Caco-2 (cell line): ENCODE measurements at regions not wholly inside any gene's neighbourhood (a gene's known extent, or its start where the extent isn't known, plus 50 kb on each side); places are given as distances from the start of the nearest gene placed in this dataset.
"Not testable (repeated sequence)": the region's sequence is repeated elsewhere in the genome, so short reads cannot be mapped to it uniquely, and the experiment has no call there.

Experiments
- BruUV-seq: library from RNA; stranded (reverse); fragments of 400-500 nt; replicated peaks from 2 replicates; lab custom pipeline; 2021; lab: Mats Ljungman, UMichigan
- CTCF ChIA-PET: fragments of 300-600 bp; sonication (Branson Sonifier 250); formaldehyde crosslinking; loops from one replicate; lab custom pipeline; 2022; ENCODE audit warnings: antibody characterized with exemption; lab: Charles Lee
- POLR2A ChIA-PET: fragments of 300-600 bp; sonication (Branson Sonifier 250); formaldehyde crosslinking; loops from one replicate; lab custom pipeline; 2022; ENCODE audit warnings: antibody characterized with exemption; lab: Charles Lee
- DNase-seq, 2 experiments: peaks; one replicate each; pipeline versions ENCODE4 v3.0.0 to v3.0.0-alpha.2; 2020 to 2022
- H3K27me3 ChIP-seq: replicated peaks from 2 replicates; pipeline ENCODE4 v1.6.0; 2011; ENCODE audit warnings: low read length; ENCODE audit not compliant: control insufficient read depth, insufficient read depth
- H3K36me3 ChIP-seq: 2 replicates; pipeline ENCODE4 v1.5.1; 2011; ENCODE audit warnings: low read length; ENCODE audit not compliant: control insufficient read depth, insufficient read depth
- H3K4me1 ChIP-seq: fragments of 250-450 bp; sonication (Bioruptor Pico); 2 replicates; pipeline ENCODE4 v1.5.1; 2020; ENCODE audit warnings: mild to moderate bottlenecking
- H3K4me3 ChIP-seq: 2 replicates; pipeline ENCODE4 v1.5.1; 2011; ENCODE audit warnings: low read depth, mild to moderate bottlenecking, control low read depth, low read length
- H3K9me3 ChIP-seq: fragments of 250-450 bp; sonication (Bioruptor Pico); 2 replicates; pipeline ENCODE4 v1.5.1; 2020; ENCODE audit warnings: mild to moderate bottlenecking, moderate library complexity
- H3K27ac Mint-ChIP-seq: one replicate; pipeline ENCODE4 v1.8.0; 2022; ENCODE audit warnings: mixed read lengths; ENCODE audit not compliant: unreplicated experiment
- H3K27me3 Mint-ChIP-seq: one replicate; pipeline ENCODE4 v1.8.0; 2022; ENCODE audit warnings: mixed read lengths; ENCODE audit not compliant: insufficient read depth, unreplicated experiment
- H3K36me3 Mint-ChIP-seq: one replicate; pipeline ENCODE4 v1.8.0; 2022; ENCODE audit warnings: mild to moderate bottlenecking, mixed read lengths; ENCODE audit not compliant: insufficient read depth, unreplicated experiment
- H3K4me1 Mint-ChIP-seq: one replicate; pipeline ENCODE4 v1.8.0; 2022; ENCODE audit warnings: low read depth, mixed read lengths; ENCODE audit not compliant: unreplicated experiment
- H3K4me3 Mint-ChIP-seq: one replicate; pipeline ENCODE4 v1.8.0; 2022; ENCODE audit warnings: mild to moderate bottlenecking, moderate library complexity, mixed read lengths; ENCODE audit not compliant: unreplicated experiment
- H3K9me3 Mint-ChIP-seq: one replicate; pipeline ENCODE4 v1.8.0; 2022; ENCODE audit warnings: mixed read lengths; ENCODE audit not compliant: unreplicated experiment
- CTCF ChIP-seq, 2 experiments: fragments of 200-600 bp in 1 of 2; IDR thresholded peaks; 1 replicate in 1 of 2; 2 replicates in 1 of 2; pipeline versions ENCODE4 v1.5.1 to v1.8.0; 2011 to 2022; ENCODE audit warnings: antibody characterized with exemption in 1 of 2, control low read depth in 1 of 2, inconsistent platforms in 1 of 2, low read depth in 1 of 2, low read length in 1 of 2, mild to moderate bottlenecking in 1 of 2, moderate library complexity in 1 of 2; ENCODE audit not compliant: insufficient read depth in 1 of 2, severe bottlenecking in 1 of 2, unreplicated experiment in 1 of 2
- intact Hi-C: fragments of 100-400 bp; cut with micrococcal nuclease; formaldehyde crosslinking; loops from one replicate; pipeline ENCODE4 v1.10.0; 2022; ENCODE audit not compliant: unreplicated experiment

- DNase-seq = no peak
- POLR2A ChIA-PET = no interaction called here
Observed at GRCh38 chr12:61282790-61283575, 977.2 kb upstream of the USP15 start.

GRCh38 chr12:61290473-61290872 is 969.7 kb upstream of the USP15 start:
- BruUV-seq = no TSS peak
- H3K4me1 Mint-ChIP-seq = no peaks in the 10 kb centered on the region
- CTCF ChIA-PET = no interaction called here
- H3K9me3 Mint-ChIP-seq = peaks cover 31% of the 10 kb centered on the region
- H3K36me3 Mint-ChIP-seq = no peaks in the 10 kb centered on the region
- no peak overlapping the region for H3K4me3 ChIP-seq
- intact Hi-C loops = no loop called here
- no peak overlapping the region for H3K4me3 Mint-ChIP-seq
- no peak overlapping the region for H3K27ac Mint-ChIP-seq
- POLR2A ChIA-PET = no interaction called here
- no peak for TF ChIP-seq CTCF (IDR thresholded peaks at IDR 0.05; ENCODE audit: insufficient read depth in 1 of 2, low read depth in 1 of 2, low read length in 1 of 2, severe bottlenecking in 1 of 2, unreplicated experiment in 1 of 2)
- H3K9me3 ChIP-seq = peaks cover 9% of the 10 kb centered on the region; the same call in 1 of the 2 replicates
- no peaks in the 10 kb centered on the region for H3K27me3 Mint-ChIP-seq
- no peaks in the 10 kb centered on the region for H3K4me1 ChIP-seq
- DNase-seq = no peak
- H3K36me3 ChIP-seq = no peaks in the 10 kb centered on the region
- H3K27me3 ChIP-seq = no peaks in the 10 kb centered on the region

More at GRCh38 chr12:61282790-61283575, 977.2 kb upstream of the USP15 start:
- no peak overlapping the region for H3K4me3 ChIP-seq
- H3K4me3 Mint-ChIP-seq = no peak overlapping the region
- BruUV-seq = no TSS peak
- CTCF ChIA-PET = no interaction called here
- H3K27me3 Mint-ChIP-seq = no peaks in the 10 kb centered on the region
- H3K27ac Mint-ChIP-seq = no peak overlapping the region
- no peaks in the 10 kb centered on the region for H3K4me1 ChIP-seq
- peaks cover 22% of the 10 kb centered on the region for H3K9me3 Mint-ChIP-seq
- no peaks in the 10 kb centered on the region for H3K36me3 ChIP-seq
- no peaks in the 10 kb centered on the region for H3K36me3 Mint-ChIP-seq
- H3K27me3 ChIP-seq = no peaks in the 10 kb centered on the region
- no peak for TF ChIP-seq CTCF (IDR thresholded peaks at IDR 0.05; ENCODE audit: insufficient read depth in 1 of 2, low read depth in 1 of 2, low read length in 1 of 2, severe bottlenecking in 1 of 2, unreplicated experiment in 1 of 2)
- peaks cover 9% of the 10 kb centered on the region; the same call in 1 of the 2 replicates for H3K9me3 ChIP-seq
- no peaks in the 10 kb centered on the region for H3K4me1 Mint-ChIP-seq
- intact Hi-C loops = no loop called here

- peaks cover 8% of the 10 kb centered on the region; the same call in 1 of the 2 replicates for H3K9me3 ChIP-seq
- DNase-seq = no peak
- H3K4me3 ChIP-seq = no peak overlapping the region
- intact Hi-C loops = no loop called here
- H3K4me3 Mint-ChIP-seq = no peak overlapping the region
- H3K36me3 ChIP-seq = no peaks in the 10 kb centered on the region
- no peaks in the 10 kb centered on the region for H3K27me3 Mint-ChIP-seq
- no peak overlapping the region for H3K27ac Mint-ChIP-seq
- BruUV-seq = no TSS peak
- H3K9me3 Mint-ChIP-seq = peaks cover 26% of the 10 kb centered on the region
- H3K27me3 ChIP-seq = no peaks in the 10 kb centered on the region
- TF ChIP-seq CTCF (IDR thresholded peaks at IDR 0.05; ENCODE audit: insufficient read depth in 1 of 2, low read depth in 1 of 2, low read length in 1 of 2, severe bottlenecking in 1 of 2, unreplicated experiment in 1 of 2) = no peak
- no peaks in the 10 kb centered on the region for H3K4me1 Mint-ChIP-seq
- CTCF ChIA-PET = no interaction called here
- H3K36me3 Mint-ChIP-seq = no peaks in the 10 kb centered on the region
- H3K4me1 ChIP-seq = no peaks in the 10 kb centered on the region
- POLR2A ChIA-PET = no interaction called here
Observed at GRCh38 chr12:61291647-61292046, 968.6 kb upstream of the USP15 start.

- H3K27me3 ChIP-seq, H3K4me1 Mint-ChIP-seq, intact Hi-C loops, CTCF ChIA-PET, H3K36me3 ChIP-seq, H3K27me3 Mint-ChIP-seq, BruUV-seq, H3K9me3 ChIP-seq, H3K36me3 Mint-ChIP-seq, H3K4me3 ChIP-seq, H3K9me3 Mint-ChIP-seq, H3K27ac Mint-ChIP-seq, DNase-seq, H3K4me1 ChIP-seq, POLR2A ChIA-PET, H3K4me3 Mint-ChIP-seq: not testable (repeated sequence)
Observed at GRCh38 chr12:61294011-61294410, 966.2 kb upstream of the USP15 start.
